GM06990 (cell line): ENCODE measurements at regions not wholly inside any gene's neighbourhood (a gene's known extent, or its start where the extent isn't known, plus 50 kb on each side); places are given as distances from the start of the nearest gene placed in this dataset.

Source experiments
- DNase-seq: peaks from one replicate; pipeline ENCODE4 v3.0.0-alpha.2; 2011; ENCODE audit not compliant: insufficient read length; ENCODE audit errors: extremely low read depth
- H3K27me3 ChIP-seq: replicated peaks from 2 replicates; pipeline ENCODE4 v1.6.0; 2011; ENCODE audit warnings: low read length; ENCODE audit not compliant: control insufficient read depth, insufficient read depth
- H3K36me3 ChIP-seq: 2 replicates; pipeline ENCODE4 v1.5.1; 2011; ENCODE audit warnings: low read length; ENCODE audit not compliant: control insufficient read depth, insufficient read depth
- H3K4me3 ChIP-seq: replicated peaks from 2 replicates; pipeline ENCODE4 v1.5.1; 2011; ENCODE audit warnings: low read depth, mild to moderate bottlenecking, control low read depth, low read length
- TF ChIP-seq, protein P1 (sequence below): IDR thresholded peaks from 2 replicates; pipeline ENCODE4 v1.5.1; 2011; ENCODE audit warnings: low read length, control low read depth, mild to moderate bottlenecking, inconsistent platforms; ENCODE audit not compliant: insufficient read depth, poor library complexity, severe bottlenecking

DNA sequence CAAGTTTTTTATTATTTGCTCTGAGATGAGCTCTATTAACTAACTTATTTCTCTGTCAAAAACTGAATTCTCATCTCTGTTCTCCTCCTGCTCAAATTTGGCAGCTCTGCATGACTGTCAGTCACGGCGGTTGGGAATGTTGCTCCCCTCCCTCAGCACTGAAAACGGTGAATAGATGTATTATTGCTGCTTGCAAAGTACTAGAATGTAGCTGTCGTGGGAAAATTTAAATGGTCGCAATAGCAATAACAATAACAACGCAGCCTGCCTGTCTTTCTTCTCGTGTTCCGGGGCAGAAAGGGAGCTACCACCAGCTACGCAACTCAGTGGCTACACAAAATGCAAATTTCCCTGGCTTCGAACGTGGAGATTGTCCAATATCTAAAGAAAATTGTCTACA is 125.6 kb upstream of the FRY start:
- no peak for DNase-seq
- Histone ChIP-seq H3K36me3 (no peaks in the 10 kb centered on the region), H3K27me3 (no peaks in the 10 kb centered on the region), H3K4me3 (no peak overlapping the region)
- TF ChIP-seq, protein P1, sequence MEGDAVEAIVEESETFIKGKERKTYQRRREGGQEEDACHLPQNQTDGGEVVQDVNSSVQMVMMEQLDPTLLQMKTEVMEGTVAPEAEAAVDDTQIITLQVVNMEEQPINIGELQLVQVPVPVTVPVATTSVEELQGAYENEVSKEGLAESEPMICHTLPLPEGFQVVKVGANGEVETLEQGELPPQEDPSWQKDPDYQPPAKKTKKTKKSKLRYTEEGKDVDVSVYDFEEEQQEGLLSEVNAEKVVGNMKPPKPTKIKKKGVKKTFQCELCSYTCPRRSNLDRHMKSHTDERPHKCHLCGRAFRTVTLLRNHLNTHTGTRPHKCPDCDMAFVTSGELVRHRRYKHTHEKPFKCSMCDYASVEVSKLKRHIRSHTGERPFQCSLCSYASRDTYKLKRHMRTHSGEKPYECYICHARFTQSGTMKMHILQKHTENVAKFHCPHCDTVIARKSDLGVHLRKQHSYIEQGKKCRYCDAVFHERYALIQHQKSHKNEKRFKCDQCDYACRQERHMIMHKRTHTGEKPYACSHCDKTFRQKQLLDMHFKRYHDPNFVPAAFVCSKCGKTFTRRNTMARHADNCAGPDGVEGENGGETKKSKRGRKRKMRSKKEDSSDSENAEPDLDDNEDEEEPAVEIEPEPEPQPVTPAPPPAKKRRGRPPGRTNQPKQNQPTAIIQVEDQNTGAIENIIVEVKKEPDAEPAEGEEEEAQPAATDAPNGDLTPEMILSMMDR: no peak

DNA sequence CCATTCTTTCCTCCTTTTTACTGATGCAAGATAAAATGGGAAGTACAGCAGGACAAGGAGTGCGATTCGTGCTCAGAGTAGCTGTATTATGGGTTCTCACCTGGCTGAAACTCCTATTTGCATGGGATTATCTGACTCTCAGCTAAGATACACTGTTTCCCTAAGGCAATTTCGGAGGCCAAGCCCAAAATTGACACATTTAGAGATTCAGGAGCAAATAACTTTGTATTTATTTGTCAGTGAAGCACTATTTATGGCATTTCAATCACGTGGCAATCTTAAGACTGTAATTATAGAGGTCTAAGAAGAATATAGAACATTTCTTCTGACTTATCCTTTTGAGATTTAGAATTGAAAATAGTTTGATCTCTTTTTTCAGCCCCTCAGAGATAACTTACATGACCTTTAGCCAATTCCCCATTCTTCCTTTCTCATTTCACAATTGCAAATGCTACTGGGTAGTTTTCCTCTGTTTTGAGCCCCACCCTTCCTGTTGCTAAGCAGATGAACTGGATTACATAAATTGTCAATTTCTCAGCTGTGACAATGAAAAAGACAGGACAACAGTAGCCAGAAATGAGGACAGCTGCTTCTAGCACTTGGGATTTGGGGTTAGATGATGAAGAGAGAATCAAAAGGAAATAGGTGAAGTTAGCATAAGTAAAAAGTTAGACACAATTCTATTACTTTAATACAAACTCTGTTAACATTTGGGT is 122.7 kb upstream of the FRY start:
- Histone ChIP-seq H3K36me3 (no peaks in the 10 kb centered on the region), H3K4me3 (no peak overlapping the region), H3K27me3 (no peaks in the 10 kb centered on the region)
- no peak for DNase-seq
- TF ChIP-seq, protein P1: no peak

- H3K27me3 ChIP-seq: no peaks in the 10 kb centered on the region
- H3K36me3 ChIP-seq: no peaks in the 10 kb centered on the region; the same call in 1 of the 2 replicates
- TF ChIP-seq, protein P1: peak; percentile 77
- H3K4me3 ChIP-seq: no peak overlapping the region
- DNase-seq: no peak
Measured at GRCh38 chr13:31909864-31910551, 121.6 kb upstream of the FRY start.

DNA sequence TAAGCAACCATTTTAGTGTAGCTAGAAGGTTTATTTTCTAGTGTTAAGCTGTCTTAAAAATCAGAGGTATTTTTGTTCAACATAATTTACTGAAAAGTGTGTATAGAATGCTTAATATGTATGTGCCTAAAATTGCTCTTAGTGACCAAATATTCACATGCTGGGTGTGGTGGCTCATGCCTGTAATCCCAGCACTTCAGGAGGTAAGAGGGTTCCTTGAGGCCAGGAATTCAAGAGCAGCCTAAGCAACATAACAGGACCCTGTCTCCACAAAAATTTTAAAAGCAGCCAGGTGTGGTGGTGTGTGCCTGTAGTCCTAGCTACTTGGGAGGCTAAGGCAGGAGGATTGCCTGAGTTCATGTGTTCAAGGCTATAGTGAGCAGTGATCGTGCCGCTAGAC is 120.9 kb upstream of the FRY start:
- no peaks in the 10 kb centered on the region; the same call in 1 of the 2 replicates for H3K36me3 ChIP-seq
- no peak overlapping the region for H3K4me3 ChIP-seq
- TF ChIP-seq, protein P1: no peak

GRCh38 chr13:31912647-31913401 is 118.8 kb upstream of the FRY start:
- no peaks in the 10 kb centered on the region; the same call in 1 of the 2 replicates for H3K36me3 ChIP-seq
- no peak for DNase-seq
- no peaks in the 10 kb centered on the region for H3K27me3 ChIP-seq
- TF ChIP-seq, protein P1: no peak
- H3K4me3 ChIP-seq: no peak overlapping the region

More for the DNA sequence above, 120.9 kb upstream of the FRY start:
- H3K27me3 ChIP-seq: no peaks in the 10 kb centered on the region
- DNase-seq: no peak
